Peyer's patch (tissue), 4 donors: ENCODE measurements at regions not wholly inside any gene's neighbourhood (a gene's known extent, or its start where the extent isn't known, plus 50 kb on each side); places are given as distances from the start of the nearest gene placed in this dataset.

ENCODE experiments used
- CTCF ChIP-seq, 6 experiments: fragments of 450-650 bp in 4 of 6; fragments of 200-600 bp in 2 of 6; sonication (generic) in 1 of 6; IDR thresholded peaks; one replicate each; pipeline ENCODE4 v1.5.1; 2017 to 2019; ENCODE audit warnings: antibody characterized with exemption in 6 of 6, mild to moderate bottlenecking in 3 of 6, moderate library complexity in 1 of 6
- POLR2A ChIP-seq, 2 donors: fragments of 450-650 bp; IDR thresholded peaks; one replicate each; pipeline ENCODE4 v1.5.1; 2017; ENCODE audit warnings: antibody characterized with exemption in 2 of 2, mild to moderate bottlenecking in 2 of 2, moderate library complexity in 2 of 2

GRCh38 chr5:40359093-40359492 lies 320.6 kb upstream of the PTGER4 start:
- TF ChIP-seq CTCF (IDR thresholded peaks at IDR 0.05) (no peak), POLR2A (IDR thresholded peaks at IDR 0.05) (no peak)
